ENCODE measurements at regions not wholly inside any gene's neighbourhood (a gene's known extent, or its start where the extent isn't known, plus 50 kb on each side); places are given as distances from the start of the nearest gene placed in this dataset.
"Not testable (repeated sequence)": the region's sequence is repeated elsewhere in the genome, so short reads cannot be mapped to it uniquely, and the experiment has no call there.

- not testable (repeated sequence) for TF ChIP-seq TAF1 (IDR thresholded peaks at IDR 0.05; ENCODE audit: borderline replicate concordance, low read depth, low read length); POLR2AphosphoS5 (IDR thresholded peaks at IDR 0.05; ENCODE audit: low read depth, low read length); POLR2A (IDR thresholded peaks at IDR 0.05; ENCODE audit: low read depth, low read length)
Measured at GRCh38 chr2:110328677-110329076, 116.3 kb upstream of the MTLN start.

All from GM12892 (cell line).